Activated B cell treated with CpG ODN at 0.5 μM for 24 hours (primary cell): ENCODE measurements at regions not wholly inside any gene's neighbourhood (a gene's known extent, or its start where the extent isn't known, plus 50 kb on each side); places are given as distances from the start of the nearest gene placed in this dataset.

Experiments
- ATAC-seq: fragments of 200-7000 bp; cut with Tn5 transposase; one replicate; pipeline ENCODE4 v1.10.0; 2021; ENCODE audit warnings: low read depth, mild to moderate bottlenecking, moderate library complexity
- CTCF ChIA-PET: fragments of 350-600 bp; sonication (Branson Sonifier 250); formaldehyde crosslinking; loops from one replicate; lab custom pipeline; 2021; ENCODE audit warnings: antibody characterized with exemption; lab: Charles Lee
- POLR2A ChIA-PET: fragments of 350-600 bp; sonication (Branson Sonifier 250); formaldehyde crosslinking; loops from one replicate; lab custom pipeline; 2021; ENCODE audit warnings: antibody characterized with exemption; lab: Charles Lee
- DNase-seq: peaks from one replicate; pipeline ENCODE4 v3.0.0; 2022
- H3K27ac Mint-ChIP-seq: one replicate; pipeline ENCODE4 v1.8.0; 2020; ENCODE audit warnings: mixed read lengths
- H3K27me3 Mint-ChIP-seq: one replicate; pipeline ENCODE4 v1.8.0; 2021; ENCODE audit warnings: mixed read lengths
- H3K36me3 Mint-ChIP-seq: one replicate; pipeline ENCODE4 v1.8.0; 2021; ENCODE audit warnings: low read depth, mixed read lengths
- H3K4me1 Mint-ChIP-seq: one replicate; pipeline ENCODE4 v1.8.0; 2021; ENCODE audit warnings: mixed read lengths
- H3K4me3 Mint-ChIP-seq: one replicate; pipeline ENCODE4 v1.8.0; 2020; ENCODE audit warnings: mild to moderate bottlenecking, mixed read lengths
- H3K9me3 Mint-ChIP-seq: one replicate; pipeline ENCODE4 v1.8.0; 2020; ENCODE audit warnings: mixed read lengths
- intact Hi-C: fragments of 100-400 bp; cut with micrococcal nuclease; formaldehyde crosslinking; loops from one replicate; pipeline ENCODE4 v1.15.1; 2024
- TF ChIP-seq, protein P1 (sequence below): fragments of 200-600 bp; IDR thresholded peaks from one replicate; pipeline ENCODE4 v1.8.0; 2022; ENCODE audit warnings: antibody characterized with exemption, mild to moderate bottlenecking

- no peak for ATAC-seq
- TF ChIP-seq, protein P1, sequence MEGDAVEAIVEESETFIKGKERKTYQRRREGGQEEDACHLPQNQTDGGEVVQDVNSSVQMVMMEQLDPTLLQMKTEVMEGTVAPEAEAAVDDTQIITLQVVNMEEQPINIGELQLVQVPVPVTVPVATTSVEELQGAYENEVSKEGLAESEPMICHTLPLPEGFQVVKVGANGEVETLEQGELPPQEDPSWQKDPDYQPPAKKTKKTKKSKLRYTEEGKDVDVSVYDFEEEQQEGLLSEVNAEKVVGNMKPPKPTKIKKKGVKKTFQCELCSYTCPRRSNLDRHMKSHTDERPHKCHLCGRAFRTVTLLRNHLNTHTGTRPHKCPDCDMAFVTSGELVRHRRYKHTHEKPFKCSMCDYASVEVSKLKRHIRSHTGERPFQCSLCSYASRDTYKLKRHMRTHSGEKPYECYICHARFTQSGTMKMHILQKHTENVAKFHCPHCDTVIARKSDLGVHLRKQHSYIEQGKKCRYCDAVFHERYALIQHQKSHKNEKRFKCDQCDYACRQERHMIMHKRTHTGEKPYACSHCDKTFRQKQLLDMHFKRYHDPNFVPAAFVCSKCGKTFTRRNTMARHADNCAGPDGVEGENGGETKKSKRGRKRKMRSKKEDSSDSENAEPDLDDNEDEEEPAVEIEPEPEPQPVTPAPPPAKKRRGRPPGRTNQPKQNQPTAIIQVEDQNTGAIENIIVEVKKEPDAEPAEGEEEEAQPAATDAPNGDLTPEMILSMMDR = no peak
- no peaks in the 10 kb centered on the region for H3K4me1 Mint-ChIP-seq
Observed at GRCh38 chr18:6677086-6677485, 52.4 kb upstream of the ARHGAP28 start.

DNA sequence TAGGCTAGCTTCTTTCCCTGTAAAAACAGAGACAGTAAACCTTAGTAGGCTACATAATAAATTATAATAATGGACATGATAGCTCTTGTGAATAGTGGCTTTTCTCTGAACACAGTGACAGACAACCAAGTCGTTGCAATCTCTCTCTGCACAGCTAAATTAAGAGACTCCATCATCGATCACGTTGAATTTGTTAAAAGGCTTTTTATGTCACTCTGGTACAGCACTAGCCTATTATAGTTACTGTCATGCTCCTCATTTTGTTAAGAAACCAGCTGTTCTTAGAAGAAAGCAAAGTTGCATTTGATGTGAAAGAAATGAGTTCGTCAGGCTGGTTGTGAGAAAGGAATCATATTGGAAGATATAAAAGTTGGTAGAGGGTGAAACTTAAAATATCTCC is 50.3 kb upstream of the ARHGAP28 start:
- no peak for ATAC-seq
- no peaks in the 10 kb centered on the region for H3K4me1 Mint-ChIP-seq
- TF ChIP-seq, protein P1 = no peak
- H3K4me3 Mint-ChIP-seq = no peak overlapping the region
- no peaks in the 10 kb centered on the region for H3K9me3 Mint-ChIP-seq
- H3K27me3 Mint-ChIP-seq = no peaks in the 10 kb centered on the region
- DNase-seq = no peak
- intact Hi-C loops = no loop called here
- ChIA-PET POLR2A (no interaction called here), CTCF (no interaction called here)
- no peak overlapping the region for H3K27ac Mint-ChIP-seq
- H3K36me3 Mint-ChIP-seq = no peaks in the 10 kb centered on the region

More at GRCh38 chr18:6677086-6677485, 52.4 kb upstream of the ARHGAP28 start:
- no peak overlapping the region for H3K4me3 Mint-ChIP-seq
- DNase-seq = no peak
- ChIA-PET POLR2A (no interaction called here), CTCF (no interaction called here)
- H3K9me3 Mint-ChIP-seq = no peaks in the 10 kb centered on the region
- intact Hi-C loops = no loop called here
- H3K36me3 Mint-ChIP-seq = no peaks in the 10 kb centered on the region
- no peak overlapping the region for H3K27ac Mint-ChIP-seq
- H3K27me3 Mint-ChIP-seq = no peaks in the 10 kb centered on the region
